NT2/D1 (cell line): ENCODE measurements at regions not wholly inside any gene's neighbourhood (a gene's known extent, or its start where the extent isn't known, plus 50 kb on each side); places are given as distances from the start of the nearest gene placed in this dataset.

Source experiments
- DNase-seq: peaks from one replicate; pipeline ENCODE4 v3.0.0-alpha.2; 2011; ENCODE audit warnings: low read depth, low spot score
- H3K27me3 ChIP-seq: 2 replicates; pipeline ENCODE4 v1.6.0; 2011; ENCODE audit warnings: mild to moderate bottlenecking; ENCODE audit not compliant: insufficient read length, insufficient read depth
- H3K36me3 ChIP-seq: 2 replicates; pipeline ENCODE4 v1.6.1; 2011; ENCODE audit warnings: mild to moderate bottlenecking, low read length, mixed read lengths; ENCODE audit not compliant: insufficient read depth, insufficient read length
- H3K4me1 ChIP-seq: 2 replicates; pipeline ENCODE4 v1.5.1; 2011; ENCODE audit not compliant: insufficient read depth, insufficient read length
- H3K4me3 ChIP-seq: 2 replicates; pipeline ENCODE4 v1.5.1; 2011; ENCODE audit warnings: low read depth; ENCODE audit not compliant: insufficient read length
- H3K9ac ChIP-seq: 2 replicates; pipeline ENCODE4 v1.6.0; 2011; ENCODE audit warnings: low read depth; ENCODE audit not compliant: insufficient read length
- H3K9me3 ChIP-seq: 2 replicates; pipeline ENCODE4 v1.5.1; 2011; ENCODE audit warnings: mild to moderate bottlenecking, low read length; ENCODE audit not compliant: insufficient read depth
- SUZ12 ChIP-seq: IDR thresholded peaks from 2 replicates; pipeline ENCODE4 v1.6.1; 2011; ENCODE audit not compliant: insufficient read length, insufficient read depth; ENCODE audit errors: extremely low read depth
- YY1 ChIP-seq: IDR thresholded peaks from 2 replicates; pipeline ENCODE4 v1.6.1; 2011; ENCODE audit not compliant: insufficient read length, insufficient read depth
- ZNF274 ChIP-seq: IDR thresholded peaks from 2 replicates; pipeline ENCODE4 v1.6.1; 2011; ENCODE audit warnings: mild to moderate bottlenecking, low read depth, low read length

DNA sequence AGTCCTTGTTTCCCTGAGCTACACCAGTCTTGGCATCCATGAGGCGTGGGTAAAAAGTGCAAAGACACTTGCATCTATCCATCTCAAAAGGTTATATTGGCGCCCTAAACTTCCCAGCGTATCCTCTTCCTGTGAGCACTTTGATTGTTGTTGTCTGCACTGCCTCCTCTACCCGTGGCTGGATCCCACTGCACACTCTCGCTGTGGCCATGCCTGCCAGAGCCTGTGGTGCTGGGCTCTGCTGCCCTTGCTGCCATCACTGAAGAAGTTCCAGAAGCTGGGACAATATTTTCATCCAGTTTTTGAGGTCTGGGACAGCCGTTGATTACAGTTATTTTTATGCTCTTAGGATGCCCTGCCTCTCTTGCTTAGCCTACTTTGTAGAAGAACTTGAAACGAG, 85.3 kb upstream of the PCGF5 start:
- TF ChIP-seq YY1: no peak
- no peak for TF ChIP-seq ZNF274
- TF ChIP-seq SUZ12: no peak
- Histone ChIP-seq H3K36me3 (no peaks in the 10 kb centered on the region), H3K9ac (no peak overlapping the region), H3K4me1 (no peaks in the 10 kb centered on the region), H3K9me3 (no peaks in the 10 kb centered on the region), H3K4me3 (no peak overlapping the region), H3K27me3 (no peaks in the 10 kb centered on the region)
- DNase-seq: no peak

DNA sequence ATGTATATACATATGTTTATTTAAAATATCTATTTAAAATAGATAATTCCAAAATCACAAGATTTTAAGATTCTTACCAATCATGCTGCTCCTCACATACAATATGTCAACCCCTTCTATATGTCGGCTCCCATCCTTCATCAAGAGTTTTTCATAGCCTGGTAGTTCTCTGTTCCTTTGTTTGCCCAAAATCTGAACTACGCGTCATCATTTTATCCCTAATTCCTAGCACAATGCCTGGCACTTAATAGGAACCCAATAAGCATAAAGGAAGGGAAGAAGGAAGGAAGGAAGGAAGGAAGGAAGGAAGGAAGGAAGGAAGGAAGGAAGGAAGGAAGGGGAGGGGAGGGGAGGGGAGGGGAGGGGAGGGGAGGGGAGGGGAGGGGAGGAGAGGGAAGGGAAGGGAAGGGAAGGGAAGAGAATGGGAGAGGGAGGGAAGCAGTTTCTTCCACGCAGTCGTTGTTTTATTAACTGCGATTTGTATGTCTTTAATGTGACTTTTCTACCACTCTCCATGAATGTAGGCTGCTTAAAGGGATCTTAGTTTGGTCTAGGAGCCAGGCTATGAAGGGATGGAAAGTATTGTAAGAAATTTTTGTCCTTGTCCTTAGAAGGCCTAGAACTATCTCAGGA, 83.3 kb upstream of the PCGF5 start:
- Histone ChIP-seq H3K27me3 (no peaks in the 10 kb centered on the region), H3K4me3 (no peak overlapping the region), H3K9me3 (no peaks in the 10 kb centered on the region), H3K9ac (no peak overlapping the region), H3K4me1 (no peaks in the 10 kb centered on the region), H3K36me3 (no peaks in the 10 kb centered on the region)
- DNase-seq: no peak
- TF ChIP-seq YY1 (no peak), SUZ12 (no peak), ZNF274 (no peak)

DNA sequence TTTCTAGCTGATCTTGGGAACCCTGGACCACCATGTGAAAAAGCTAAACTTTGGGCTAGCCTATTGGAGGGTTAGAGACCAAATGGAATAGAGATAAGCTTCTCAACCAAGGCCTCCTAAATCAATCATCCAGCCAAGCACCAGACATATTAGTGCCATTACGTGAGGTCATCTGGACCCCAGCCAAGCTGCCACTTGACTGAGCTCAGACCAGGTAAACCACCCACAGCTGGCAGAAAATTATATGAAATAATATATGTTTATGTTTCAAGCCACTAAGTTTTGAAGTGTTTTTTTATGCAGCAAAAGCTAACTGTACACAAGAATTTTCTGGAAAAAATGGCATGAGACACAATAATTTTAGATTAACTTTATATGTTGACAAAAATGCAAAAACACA, 82.6 kb upstream of the PCGF5 start:
- no peak for DNase-seq
- TF ChIP-seq ZNF274: no peak
- no peak for TF ChIP-seq YY1
- no peak for TF ChIP-seq SUZ12
- Histone ChIP-seq H3K9me3 (no peaks in the 10 kb centered on the region), H3K4me3 (no peak overlapping the region), H3K9ac (no peak overlapping the region), H3K27me3 (no peaks in the 10 kb centered on the region), H3K36me3 (no peaks in the 10 kb centered on the region), H3K4me1 (no peaks in the 10 kb centered on the region)

DNA sequence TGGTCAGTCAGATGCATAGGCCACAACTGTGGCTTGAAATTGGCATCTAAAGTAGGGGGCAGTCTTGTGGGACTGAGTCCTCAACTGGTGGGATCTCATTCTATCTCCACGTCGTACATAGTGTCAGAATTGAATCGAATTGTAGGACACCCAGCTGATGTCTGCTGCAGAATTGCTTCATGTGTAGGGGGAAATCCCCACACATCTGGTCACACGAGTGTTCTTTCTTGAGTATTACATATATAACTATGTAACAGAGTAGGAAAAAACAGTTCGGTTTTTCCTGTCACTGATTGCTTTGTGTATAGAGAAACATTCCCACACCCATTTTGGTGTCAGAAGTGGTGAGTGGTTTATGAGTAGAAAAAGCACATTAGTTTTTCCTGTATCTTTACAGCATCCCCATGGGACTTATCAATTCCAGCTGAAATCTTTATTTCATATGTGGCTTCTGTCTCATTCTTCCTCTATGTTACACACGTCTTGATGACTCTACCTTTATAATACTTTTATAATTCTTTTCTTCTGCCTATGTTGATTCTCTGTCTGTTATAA, 79.4 kb upstream of the PCGF5 start:
- TF ChIP-seq ZNF274 (no peak), YY1 (no peak), SUZ12 (no peak)

GRCh38 chr10:91144961-91145360, 75.5 kb upstream of the PCGF5 start:
- no peaks in the 10 kb centered on the region for H3K27me3 ChIP-seq
- no peak overlapping the region for H3K4me3 ChIP-seq
- no peaks in the 10 kb centered on the region for H3K9me3 ChIP-seq
- no peak overlapping the region for H3K9ac ChIP-seq
- no peaks in the 10 kb centered on the region for H3K36me3 ChIP-seq
- no peak for DNase-seq
- H3K4me1 ChIP-seq: no peaks in the 10 kb centered on the region
- no peak for TF ChIP-seq YY1
- no peak for TF ChIP-seq ZNF274
- no peak for TF ChIP-seq SUZ12

More for the DNA sequence above, 79.4 kb upstream of the PCGF5 start:
- no peak overlapping the region for H3K9ac ChIP-seq
- H3K36me3 ChIP-seq: no peaks in the 10 kb centered on the region
- H3K27me3 ChIP-seq: no peaks in the 10 kb centered on the region
- no peaks in the 10 kb centered on the region for H3K4me1 ChIP-seq
- H3K9me3 ChIP-seq: no peaks in the 10 kb centered on the region
- H3K4me3 ChIP-seq: no peak overlapping the region
- DNase-seq: no peak

DNA sequence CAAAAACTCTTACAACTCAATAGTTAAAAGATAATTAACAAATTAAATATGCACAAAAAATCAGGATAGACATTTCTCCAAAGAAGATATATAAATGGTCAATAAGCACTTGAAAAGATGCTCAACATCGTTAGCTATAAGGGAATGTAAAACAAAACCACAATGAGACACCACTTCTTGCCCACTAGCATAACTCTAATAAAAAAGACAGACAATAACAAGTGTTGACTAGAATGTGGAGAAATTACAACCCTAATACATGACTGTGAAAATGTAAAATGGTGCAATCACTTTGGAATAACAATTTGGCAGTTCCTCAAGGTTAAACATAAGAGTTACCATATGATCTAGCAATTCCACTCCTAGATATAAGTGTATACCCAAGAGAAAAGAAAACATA, 74.3 kb upstream of the PCGF5 start:
- Histone ChIP-seq H3K9ac (no peak overlapping the region), H3K4me1 (no peaks in the 10 kb centered on the region), H3K36me3 (no peaks in the 10 kb centered on the region), H3K9me3 (no peaks in the 10 kb centered on the region), H3K27me3 (no peaks in the 10 kb centered on the region), H3K4me3 (no peak overlapping the region)
- DNase-seq: no peak
- TF ChIP-seq YY1 (no peak), ZNF274 (no peak), SUZ12 (no peak)

GRCh38 chr10:91149550-91149949, 70.9 kb upstream of the PCGF5 start:
- Histone ChIP-seq H3K9ac (no peak overlapping the region), H3K4me3 (no peak overlapping the region), H3K27me3 (no peaks in the 10 kb centered on the region), H3K36me3 (no peaks in the 10 kb centered on the region), H3K4me1 (no peaks in the 10 kb centered on the region), H3K9me3 (no peaks in the 10 kb centered on the region)
- TF ChIP-seq ZNF274 (no peak), SUZ12 (no peak), YY1 (no peak)
- no peak for DNase-seq
